Progenitor cell of endocrine pancreas (in vitro differentiated cells): ENCODE measurements at regions not wholly inside any gene's neighbourhood (a gene's known extent, or its start where the extent isn't known, plus 50 kb on each side); places are given as distances from the start of the nearest gene placed in this dataset.
A peak's percentile ranks its signal among the peaks of the same experiment; 100 is the strongest.

Experiments used
- DNase-seq: peaks from one replicate; pipeline ENCODE4 v3.0.0; 2021; ENCODE audit warnings: low spot score; ENCODE audit not compliant: unreplicated experiment
- H3K27ac Mint-ChIP-seq: 2 replicates; pipeline ENCODE4 v1.8.0; 2021; ENCODE audit warnings: mild to moderate bottlenecking, moderate library complexity, mixed read lengths
- H3K27me3 Mint-ChIP-seq: 2 replicates; pipeline ENCODE4 v1.8.0; 2021; ENCODE audit warnings: mixed read lengths
- H3K36me3 Mint-ChIP-seq: 2 replicates; pipeline ENCODE4 v1.8.0; 2022; ENCODE audit warnings: mixed read lengths; ENCODE audit not compliant: insufficient read depth
- H3K4me1 Mint-ChIP-seq: 2 replicates; pipeline ENCODE4 v1.8.0; 2021; ENCODE audit warnings: low read depth, mixed read lengths
- H3K4me3 Mint-ChIP-seq: 2 replicates; pipeline ENCODE4 v1.8.0; 2021; ENCODE audit warnings: low read depth, mild to moderate bottlenecking, moderate library complexity, mixed read lengths
- H3K9me3 Mint-ChIP-seq: 2 replicates; pipeline ENCODE4 v1.8.0; 2021; ENCODE audit warnings: low read depth, mixed read lengths
- CTCF ChIP-seq: fragments of 200-600 bp; sonication (generic); IDR thresholded peaks from one replicate; pipeline ENCODE4 v1.5.0; 2021; ENCODE audit warnings: antibody characterized with exemption, mild to moderate bottlenecking; ENCODE audit not compliant: unreplicated experiment

- peaks cover 12% of the 10 kb centered on the region for H3K9me3 Mint-ChIP-seq
- DNase-seq: no peak
- H3K4me3 Mint-ChIP-seq: no peak overlapping the region
- TF ChIP-seq CTCF: no peak
- H3K4me1 Mint-ChIP-seq: no peaks in the 10 kb centered on the region
- H3K36me3 Mint-ChIP-seq: peaks cover 2% of the 10 kb centered on the region
- H3K27me3 Mint-ChIP-seq: no peaks in the 10 kb centered on the region
- H3K27ac Mint-ChIP-seq: no peak overlapping the region
Measured at GRCh38 chr13:85930108-85930507, 130.9 kb upstream of the SLITRK6 start.

- no peak for DNase-seq
- Mint-ChIP-seq H3K4me1 (no peaks in the 10 kb centered on the region), H3K36me3 (no peaks in the 10 kb centered on the region), H3K27ac (no peak overlapping the region), H3K9me3 (peaks cover 20% of the 10 kb centered on the region), H3K4me3 (no peak overlapping the region), H3K27me3 (no peaks in the 10 kb centered on the region)
- no peak for TF ChIP-seq CTCF
Measured at GRCh38 chr13:85910962-85911361, 111.7 kb upstream of the SLITRK6 start.

DNA sequence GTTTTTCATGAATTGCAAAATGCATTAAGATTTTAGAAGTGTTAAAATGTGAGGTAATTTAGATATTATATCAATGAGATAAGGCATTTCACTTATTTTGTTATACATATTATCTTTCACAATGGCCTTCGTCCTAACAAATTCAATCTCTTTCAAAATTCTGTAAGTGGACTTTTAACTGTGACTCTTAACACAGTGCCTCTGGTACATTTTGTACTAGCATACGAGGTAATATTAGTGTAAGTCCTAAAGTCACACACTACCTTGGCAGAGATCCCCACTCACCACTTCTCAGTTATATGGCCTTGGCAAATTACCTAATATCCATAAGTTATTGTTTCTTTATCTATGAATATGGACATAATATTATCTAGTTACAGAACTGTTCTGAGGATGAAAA is 101.3 kb upstream of the SLITRK6 start:
- Mint-ChIP-seq H3K27ac (no peak overlapping the region), H3K4me1 (no peaks in the 10 kb centered on the region), H3K9me3 (no peaks in the 10 kb centered on the region), H3K27me3 (no peaks in the 10 kb centered on the region), H3K36me3 (no peaks in the 10 kb centered on the region), H3K4me3 (no peak overlapping the region)
- DNase-seq: no peak
- TF ChIP-seq CTCF: no peak

GRCh38 chr13:85896516-85897450 is 97.6 kb upstream of the SLITRK6 start:
- Mint-ChIP-seq H3K36me3 (no peaks in the 10 kb centered on the region), H3K4me3 (no peak overlapping the region), H3K4me1 (no peaks in the 10 kb centered on the region), H3K27me3 (no peaks in the 10 kb centered on the region), H3K27ac (no peak overlapping the region), H3K9me3 (no peaks in the 10 kb centered on the region)
- no peak for DNase-seq
- TF ChIP-seq CTCF: peak; percentile 43

GRCh38 chr13:85887406-85887805 is 88.2 kb upstream of the SLITRK6 start:
- peaks cover 2% of the 10 kb centered on the region for H3K4me1 Mint-ChIP-seq
- H3K9me3 Mint-ChIP-seq: no peaks in the 10 kb centered on the region
- H3K27ac Mint-ChIP-seq: no peak overlapping the region
- no peak for DNase-seq
- TF ChIP-seq CTCF: no peak
- no peak overlapping the region for H3K4me3 Mint-ChIP-seq
- no peaks in the 10 kb centered on the region for H3K27me3 Mint-ChIP-seq
- no peaks in the 10 kb centered on the region for H3K36me3 Mint-ChIP-seq
